ENCODE measurements at regions not wholly inside any gene's neighbourhood (a gene's known extent, or its start where the extent isn't known, plus 50 kb on each side); places are given as distances from the start of the nearest gene placed in this dataset.
A peak's percentile ranks its signal among the peaks of the same experiment; 100 is the strongest.
"Not testable (repeated sequence)": the region's sequence is repeated elsewhere in the genome, so short reads cannot be mapped to it uniquely, and the experiment has no call there.

DNA sequence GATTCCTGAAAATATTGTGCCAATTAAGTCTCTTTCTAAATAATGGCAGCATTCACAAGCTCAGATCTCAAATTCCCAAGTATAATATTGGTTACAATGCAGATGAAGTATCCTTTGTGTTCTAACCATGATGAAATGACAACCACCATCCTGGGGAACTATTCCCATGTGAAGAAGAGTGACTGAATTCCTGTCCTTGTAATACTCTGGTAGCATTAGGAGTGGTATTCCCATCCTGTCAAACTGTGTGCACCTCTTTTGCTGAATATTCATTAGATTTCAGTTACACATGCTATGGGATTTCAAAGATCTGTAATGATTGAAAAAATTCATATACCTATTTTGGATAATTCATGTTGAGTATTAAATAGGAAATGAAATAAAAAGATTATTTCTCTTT, 86.1 kb upstream of the SMIM30 start:
- DNase-seq = no peak

GRCh38 chr7:113202284-113202683, 83.9 kb upstream of the SMIM30 start:
- no peak for DNase-seq

DNA sequence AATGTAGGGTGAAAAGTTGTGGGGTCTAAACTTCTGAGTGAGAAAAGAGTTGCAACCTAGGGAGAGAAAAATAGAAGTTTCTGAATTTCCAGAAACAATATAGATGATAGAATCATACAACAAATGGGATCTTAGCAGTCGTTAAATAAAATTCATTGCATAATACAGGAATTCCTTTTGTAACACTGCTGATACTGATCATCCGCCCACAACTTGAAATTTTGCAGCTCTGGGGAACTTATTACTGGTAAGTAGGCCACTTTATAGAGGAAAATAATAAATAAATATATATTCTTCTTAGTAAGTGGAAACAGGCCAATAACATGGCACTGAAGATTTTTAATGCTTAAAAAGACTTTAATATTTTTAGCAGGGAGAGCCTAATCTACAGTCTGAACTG, 81.9 kb upstream of the SMIM30 start:
- DNase-seq = peak; percentile 38

- DNase-seq = no peak
These were observed 81.5 kb upstream of the SMIM30 start for GRCh38 chr7:113199841-113200240.

- DNase-seq = no peak
These were observed 80.8 kb upstream of the SMIM30 start for GRCh38 chr7:113199136-113199535.

- DNase-seq = no peak
These were observed 79.9 kb upstream of the SMIM30 start for GRCh38 chr7:113198226-113198625.

GRCh38 chr7:113197274-113197673, 78.9 kb upstream of the SMIM30 start:
- no peak for DNase-seq

- DNase-seq = no peak
These were observed 70.0 kb upstream of the SMIM30 start for GRCh38 chr7:113188396-113188795.

- DNase-seq = no peak
These were observed 61.0 kb upstream of the SMIM30 start for GRCh38 chr7:113179313-113179712.

DNA sequence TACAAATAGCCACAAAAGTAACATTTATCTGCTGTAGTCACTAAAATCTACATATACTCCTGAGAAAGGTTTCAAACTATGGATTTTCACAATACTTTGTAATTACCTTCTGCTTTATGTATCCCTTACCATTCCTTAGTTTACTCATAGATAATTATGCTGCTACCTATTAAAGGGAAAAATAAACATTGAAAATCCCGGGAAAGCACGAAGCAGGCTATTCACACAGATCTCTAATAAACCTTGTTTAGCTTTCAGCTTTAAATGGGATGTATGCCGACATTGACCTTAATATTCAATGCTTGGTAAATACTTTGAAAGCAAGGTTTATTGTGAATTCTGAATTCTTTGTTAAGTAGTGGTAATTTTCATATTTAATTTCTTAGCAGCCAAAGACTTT, 58.5 kb upstream of the SMIM30 start:
- DNase-seq = no peak

DNA sequence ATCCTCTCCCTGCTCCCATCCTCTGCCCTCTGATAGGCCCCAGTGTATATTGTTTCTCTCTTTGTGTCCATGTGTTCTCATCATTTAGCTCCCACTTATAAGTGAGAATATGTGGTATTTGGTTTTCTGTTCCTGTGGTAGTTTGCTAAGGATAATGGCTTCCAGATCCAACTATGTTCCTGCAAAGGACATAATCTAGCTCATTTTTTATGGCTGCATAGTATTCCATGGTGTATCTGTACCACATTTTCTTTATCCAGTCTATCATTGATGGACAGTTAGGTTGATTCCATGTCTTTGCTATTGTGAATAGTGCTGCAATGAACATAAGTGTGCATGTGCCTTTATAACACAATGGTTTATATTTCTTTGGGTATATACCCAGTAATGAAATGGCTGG, 57.8 kb upstream of the SMIM30 start:
- not testable (repeated sequence) for DNase-seq

GRCh38 chr7:113175525-113176104, 57.3 kb upstream of the SMIM30 start:
- no peak for DNase-seq

- DNase-seq = no peak
These were observed 54.4 kb upstream of the SMIM30 start for GRCh38 chr7:113172726-113173125.

DNA sequence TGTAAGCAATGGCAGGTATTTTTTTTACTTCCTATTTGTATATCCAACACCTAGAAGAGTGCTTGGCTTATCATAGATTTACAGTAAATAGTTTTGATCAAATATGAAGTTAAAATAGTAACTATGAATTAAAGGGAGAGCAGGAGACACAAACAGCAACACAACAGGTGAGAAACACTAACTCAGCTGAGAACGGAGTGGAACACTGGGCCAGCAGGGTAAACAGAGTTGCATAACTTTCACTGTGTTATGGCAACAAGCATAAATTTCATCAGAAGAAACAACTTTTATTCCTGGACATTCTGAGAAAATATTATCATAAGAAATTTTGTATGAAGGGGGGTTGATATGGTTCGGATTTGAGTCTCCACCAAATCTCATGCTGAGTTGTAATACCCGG, 52.2 kb upstream of the SMIM30 start:
- DNase-seq = no peak

All from inflammatory macrophage treated with lipopolysaccharide for 4 hours (primary cell).